NT2/D1 (cell line): ENCODE measurements at regions not wholly inside any gene's neighbourhood (a gene's known extent, or its start where the extent isn't known, plus 50 kb on each side); places are given as distances from the start of the nearest gene placed in this dataset.

Source experiments
- YY1 ChIP-seq: IDR thresholded peaks from 2 replicates; pipeline ENCODE4 v1.6.1; 2011; ENCODE audit not compliant: insufficient read length, insufficient read depth
- ZNF274 ChIP-seq: IDR thresholded peaks from 2 replicates; pipeline ENCODE4 v1.6.1; 2011; ENCODE audit warnings: mild to moderate bottlenecking, low read depth, low read length

GRCh38 chr3:31210068-31210645, 315.7 kb upstream of the GADL1 start:
- no peak for TF ChIP-seq ZNF274
- no peak for TF ChIP-seq YY1
